NCI-H1105 (cell line): ENCODE measurements at regions not wholly inside any gene's neighbourhood (a gene's known extent, or its start where the extent isn't known, plus 50 kb on each side); places are given as distances from the start of the nearest gene placed in this dataset.

Experiments
- DNase-seq: peaks from one replicate; lab custom pipeline; 2025; lab: John Stamatoyannopoulos, UW

DNA sequence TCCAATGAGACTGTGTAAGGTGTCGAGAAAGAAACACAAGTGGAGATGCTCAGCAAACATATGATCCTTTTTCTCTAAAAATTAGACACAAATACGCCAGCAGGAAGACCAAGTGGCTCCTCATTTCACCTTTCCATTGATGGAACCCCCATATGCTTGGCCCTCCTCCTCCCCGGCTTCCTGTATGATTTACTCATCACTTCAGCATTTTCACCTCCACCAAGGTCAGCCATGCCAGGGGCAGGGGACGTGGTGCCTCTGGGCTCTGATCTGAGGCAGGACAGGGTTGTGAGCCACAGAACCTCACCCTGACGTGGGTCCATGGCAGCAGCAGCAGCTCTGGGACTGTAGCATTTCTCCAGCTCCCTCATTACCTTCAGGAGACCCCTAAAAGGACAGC, 116.8 kb upstream of the PFKP start:
- DNase-seq = no peak

DNA sequence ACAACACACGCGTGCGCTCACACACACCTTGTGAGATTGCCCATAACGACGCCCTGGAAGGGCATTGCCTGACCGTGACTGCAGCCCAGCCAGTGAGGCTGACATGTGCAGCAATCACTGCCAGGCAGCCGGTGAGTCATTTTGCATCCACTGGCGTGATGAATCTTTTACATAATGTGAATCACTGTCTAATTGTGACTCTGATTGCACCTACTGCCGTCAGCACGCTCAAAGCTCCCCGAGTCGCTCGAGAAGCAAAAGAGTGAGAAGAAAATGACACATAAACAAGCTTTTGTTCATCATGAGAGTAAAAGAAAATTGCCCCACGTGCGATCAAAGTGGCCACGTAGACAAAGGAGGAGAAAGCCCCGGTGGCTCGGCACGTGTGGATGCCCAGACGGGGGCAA, 117.4 kb upstream of the PFKP start:
- DNase-seq = no peak

DNA sequence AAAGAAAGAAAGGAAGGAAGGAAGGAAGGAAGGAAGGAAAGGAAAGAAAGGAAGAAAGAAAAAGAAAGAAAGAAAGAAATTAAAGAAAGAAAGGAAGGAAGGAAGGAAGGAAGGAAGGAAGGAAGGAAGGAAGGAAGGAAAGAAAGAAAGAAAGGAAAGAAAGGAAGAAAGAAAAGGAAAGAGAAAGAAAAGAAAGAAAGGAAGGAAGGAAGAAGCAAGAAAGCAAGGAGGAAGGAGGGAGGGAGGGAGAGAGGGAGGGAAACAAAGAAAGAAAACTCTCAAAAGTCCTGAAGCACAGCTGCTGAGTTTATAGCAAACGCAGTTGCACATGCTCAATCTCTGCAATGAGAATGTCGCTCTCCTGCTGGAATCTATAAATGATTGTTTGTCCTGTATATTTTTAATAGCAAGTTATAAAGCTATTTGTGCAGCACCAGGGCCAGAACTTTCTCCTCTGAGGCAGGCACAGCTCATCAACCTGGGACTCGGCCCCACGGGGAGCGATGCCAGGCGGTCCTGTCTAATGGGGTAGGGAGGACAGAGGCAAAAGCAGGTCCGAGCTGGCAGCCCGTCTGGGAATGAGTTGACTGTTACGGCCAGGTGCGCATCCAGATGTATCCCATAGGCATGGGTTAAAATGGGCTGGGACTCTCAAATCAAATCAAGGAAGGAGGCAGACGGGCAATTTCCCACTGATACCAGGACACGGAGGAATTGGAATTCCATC, 118.0 kb upstream of the PFKP start:
- no peak for DNase-seq

- DNase-seq = no peak
These were observed 119.1 kb upstream of the PFKP start for GRCh38 chr10:2948127-2948854.

GRCh38 chr10:2944788-2945187, 122.6 kb upstream of the PFKP start:
- DNase-seq = no peak

- DNase-seq = no peak
These were observed 123.3 kb upstream of the PFKP start for GRCh38 chr10:2943932-2944614.

- DNase-seq = no peak
These were observed 124.4 kb upstream of the PFKP start for GRCh38 chr10:2942938-2943337.

GRCh38 chr10:2938869-2939268, 128.5 kb upstream of the PFKP start:
- DNase-seq = no peak

DNA sequence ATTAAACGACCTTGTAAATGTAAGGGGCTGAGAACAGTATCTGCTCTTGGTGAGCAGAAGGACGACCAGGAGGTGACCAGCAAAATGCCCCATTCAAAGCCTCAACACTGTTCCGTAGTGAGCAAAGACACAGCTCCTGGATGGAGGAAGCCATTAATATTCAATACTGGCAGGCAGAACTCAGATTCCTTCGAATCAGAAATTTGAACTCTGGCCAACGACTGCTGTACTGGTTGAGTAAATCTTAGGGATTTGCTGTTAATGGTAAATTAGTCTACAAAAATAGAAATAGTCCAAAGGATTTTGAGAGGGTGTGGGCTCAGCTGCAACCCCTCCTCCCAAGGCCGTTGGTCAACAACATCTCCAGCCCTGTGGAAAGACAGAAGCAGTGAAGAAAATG, 130.5 kb upstream of the PFKP start:
- DNase-seq = no peak

- DNase-seq = no peak
These were observed 131.5 kb upstream of the PFKP start for GRCh38 chr10:2935647-2936386.

GRCh38 chr10:2933924-2934323, 133.4 kb upstream of the PFKP start:
- no peak for DNase-seq

GRCh38 chr10:2933519-2933918, 133.8 kb upstream of the PFKP start:
- DNase-seq = no peak

DNA sequence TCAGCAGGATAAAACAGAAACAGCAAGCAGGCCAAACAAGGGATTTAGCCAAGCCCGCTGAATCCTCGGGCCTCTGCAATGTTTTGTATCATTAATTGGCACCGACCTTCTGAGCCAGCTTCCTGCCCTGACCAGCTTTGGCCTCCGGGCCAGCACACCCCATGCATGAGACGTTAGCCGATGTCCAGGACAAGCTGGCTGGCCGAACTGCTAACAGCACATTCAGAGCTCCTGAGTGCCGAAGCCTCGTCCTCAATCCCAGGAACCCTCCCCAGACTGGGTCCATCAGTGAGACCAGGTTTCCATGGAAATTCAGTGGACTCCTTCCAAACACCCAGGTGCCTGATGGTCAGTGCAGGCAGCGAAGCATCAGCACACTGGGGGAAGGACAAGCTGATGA, 134.3 kb upstream of the PFKP start:
- no peak for DNase-seq

GRCh38 chr10:2929480-2930258, 137.7 kb upstream of the PFKP start:
- DNase-seq = no peak

- DNase-seq = peak; percentile 27
These were observed 139.1 kb upstream of the PFKP start for GRCh38 chr10:2927958-2928840.

DNA sequence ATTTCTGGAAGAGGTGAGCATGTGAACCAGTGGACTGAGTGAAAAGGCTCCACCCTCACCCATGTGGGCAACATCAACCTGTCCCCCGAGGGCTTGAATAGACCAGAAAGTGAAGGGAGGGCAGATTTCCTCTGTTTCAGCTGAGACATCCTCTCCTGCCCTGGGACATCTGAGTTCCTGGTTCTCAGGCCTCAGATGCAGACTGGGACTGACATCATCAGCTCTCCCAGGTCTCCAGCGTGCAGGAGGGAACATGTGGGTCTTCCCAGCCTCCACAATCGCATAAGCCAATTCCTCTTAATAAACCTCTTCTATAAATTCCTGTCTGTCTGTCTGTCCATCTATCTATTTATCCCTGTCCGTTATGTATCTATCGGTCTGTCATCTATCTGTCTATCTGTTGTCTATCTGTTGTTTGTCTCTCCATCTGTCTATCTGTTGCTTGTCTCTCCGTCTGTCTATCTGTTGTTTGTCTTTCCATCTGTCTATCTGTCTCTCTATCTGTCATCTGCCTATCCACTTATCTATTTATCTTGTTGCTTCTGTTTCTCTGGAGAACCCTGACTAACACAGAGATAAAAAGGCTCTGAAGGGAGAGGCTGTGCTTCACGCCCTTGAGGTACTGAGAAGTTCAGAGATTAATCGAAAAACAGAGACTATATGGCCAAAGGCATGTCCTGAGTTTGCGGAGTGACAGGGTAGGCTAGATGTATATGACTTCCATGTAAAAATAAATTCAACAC, 140.3 kb upstream of the PFKP start:
- no peak for DNase-seq

GRCh38 chr10:2925631-2926030, 141.7 kb upstream of the PFKP start:
- no peak for DNase-seq

GRCh38 chr10:2924431-2924830, 142.9 kb upstream of the PFKP start:
- DNase-seq = no peak

DNA sequence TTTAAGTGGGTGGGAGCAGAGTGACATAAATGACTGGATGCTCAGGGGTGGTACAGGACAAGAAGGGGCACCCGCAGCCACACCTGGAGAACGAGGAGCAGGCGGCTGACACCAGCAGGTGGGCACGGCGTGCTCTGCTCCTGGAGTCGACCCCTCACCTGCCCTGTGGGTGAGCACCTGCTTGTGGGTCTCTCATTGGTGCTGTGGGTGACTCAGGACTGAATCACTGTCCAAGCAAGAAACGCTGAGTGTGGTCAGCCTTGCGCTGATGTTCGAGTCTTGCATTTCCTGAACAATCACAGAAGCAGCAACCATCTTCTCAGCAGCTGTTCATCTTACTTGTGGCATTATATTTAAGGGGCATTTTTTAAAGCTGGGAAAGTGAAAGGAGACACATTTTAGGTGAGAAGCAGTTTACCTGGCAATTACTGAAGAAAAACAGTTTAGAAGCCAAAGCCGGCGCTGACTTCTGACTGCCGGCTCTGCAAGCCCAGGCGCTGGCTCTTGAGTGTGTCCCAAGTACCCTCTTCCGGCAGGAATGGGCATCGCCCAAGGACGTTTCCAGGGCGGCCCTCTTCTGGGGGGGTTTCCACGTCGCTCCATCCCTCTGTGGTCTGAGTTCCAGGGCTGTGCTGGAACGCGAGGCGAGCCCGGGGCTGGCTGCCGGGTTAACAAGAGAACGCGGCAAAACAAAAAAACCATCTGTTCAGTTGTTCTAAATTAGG, 145.2 kb upstream of the PFKP start:
- DNase-seq = no peak
